CD1c-positive myeloid dendritic cell (primary cell): ENCODE measurements at regions not wholly inside any gene's neighbourhood (a gene's known extent, or its start where the extent isn't known, plus 50 kb on each side); places are given as distances from the start of the nearest gene placed in this dataset.

ENCODE experiments used
- DNase-seq: peaks from one replicate; pipeline ENCODE4 v3.0.0-alpha.2; 2016; ENCODE audit errors: extremely low spot score

DNA sequence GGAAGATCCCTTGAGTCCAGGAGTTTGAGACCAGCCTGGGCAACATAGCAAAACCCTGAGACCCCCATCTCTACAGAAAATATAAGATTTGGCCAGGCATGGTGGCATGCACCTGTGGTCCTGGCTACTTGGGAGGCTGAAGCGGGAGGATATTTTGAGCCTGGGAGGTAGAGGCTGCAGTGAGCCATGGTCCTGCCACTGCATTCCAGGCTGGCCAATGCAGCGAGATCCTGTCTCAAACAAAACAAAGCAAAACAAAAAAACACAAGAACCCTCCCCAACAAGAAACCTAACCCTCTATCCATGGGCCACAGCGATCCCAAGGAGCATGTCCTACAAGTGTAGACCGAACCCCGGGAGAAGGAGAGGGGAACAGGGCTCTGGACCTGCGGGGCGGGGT, 133.3 kb downstream of the MGAT5B start:
- no peak for DNase-seq

DNA sequence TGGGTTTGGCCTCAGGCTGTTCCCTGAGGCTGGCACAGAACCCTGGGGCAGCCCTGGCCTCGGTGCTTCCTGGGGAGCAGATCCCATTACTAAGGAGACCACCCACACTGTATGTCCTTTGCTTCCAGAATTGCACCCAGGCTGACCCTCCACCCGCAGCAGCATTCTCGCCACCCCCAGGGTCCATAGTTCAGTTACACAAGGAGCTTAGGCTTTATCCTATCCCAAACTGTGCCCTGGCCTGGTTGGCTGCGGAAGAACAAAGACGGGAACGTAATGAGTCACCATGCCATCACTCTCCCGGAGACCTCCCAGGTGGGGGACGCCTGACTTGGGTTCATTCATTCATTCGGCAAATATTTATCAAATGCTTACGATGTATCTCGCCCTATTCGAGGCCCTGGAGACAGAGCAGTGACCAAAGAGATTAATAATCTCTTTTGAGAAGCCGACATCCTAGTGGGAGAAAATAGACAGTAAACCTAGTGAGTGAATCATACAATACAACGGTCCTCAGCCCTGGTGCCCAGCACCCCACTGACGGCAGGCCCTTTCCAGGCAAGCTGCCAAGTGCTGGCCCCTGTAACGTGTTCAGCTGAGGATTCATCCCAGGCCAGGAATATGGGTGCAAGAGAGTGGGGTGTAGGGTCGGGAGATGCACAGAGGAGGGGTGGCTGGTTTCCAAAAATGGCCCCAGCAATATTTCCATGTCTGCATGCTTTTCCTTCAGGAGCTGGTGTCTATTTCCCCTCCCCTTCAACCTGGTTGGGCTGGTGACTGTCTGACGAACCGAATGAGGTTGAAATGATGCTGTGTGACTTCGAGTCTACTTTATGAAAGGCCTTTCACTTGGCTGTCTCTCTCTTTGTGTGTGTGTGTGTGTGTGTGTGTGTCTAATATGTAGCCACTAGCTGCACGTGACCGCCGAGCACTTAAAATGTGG, 134.2 kb downstream of the MGAT5B start:
- no peak for DNase-seq

DNA sequence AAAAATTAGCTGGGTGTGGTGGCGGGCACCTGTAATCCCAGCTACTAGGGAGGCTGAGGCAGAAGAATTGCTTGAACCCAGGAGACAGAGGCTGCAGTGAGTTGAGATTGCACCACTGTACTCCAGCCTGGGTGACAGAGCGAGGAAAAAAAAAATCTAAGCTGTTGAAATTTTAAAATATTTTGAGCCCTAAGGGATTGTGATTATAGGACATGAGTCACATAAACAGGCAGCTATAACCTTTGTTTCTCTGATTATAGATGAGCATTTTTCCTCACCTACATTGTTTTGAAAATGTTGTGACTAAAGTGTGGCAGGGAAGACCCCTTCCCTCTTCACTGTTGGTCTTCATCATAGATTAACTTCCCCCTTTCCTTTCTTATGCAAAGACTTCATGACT, 135.5 kb downstream of the MGAT5B start:
- no peak for DNase-seq

DNA sequence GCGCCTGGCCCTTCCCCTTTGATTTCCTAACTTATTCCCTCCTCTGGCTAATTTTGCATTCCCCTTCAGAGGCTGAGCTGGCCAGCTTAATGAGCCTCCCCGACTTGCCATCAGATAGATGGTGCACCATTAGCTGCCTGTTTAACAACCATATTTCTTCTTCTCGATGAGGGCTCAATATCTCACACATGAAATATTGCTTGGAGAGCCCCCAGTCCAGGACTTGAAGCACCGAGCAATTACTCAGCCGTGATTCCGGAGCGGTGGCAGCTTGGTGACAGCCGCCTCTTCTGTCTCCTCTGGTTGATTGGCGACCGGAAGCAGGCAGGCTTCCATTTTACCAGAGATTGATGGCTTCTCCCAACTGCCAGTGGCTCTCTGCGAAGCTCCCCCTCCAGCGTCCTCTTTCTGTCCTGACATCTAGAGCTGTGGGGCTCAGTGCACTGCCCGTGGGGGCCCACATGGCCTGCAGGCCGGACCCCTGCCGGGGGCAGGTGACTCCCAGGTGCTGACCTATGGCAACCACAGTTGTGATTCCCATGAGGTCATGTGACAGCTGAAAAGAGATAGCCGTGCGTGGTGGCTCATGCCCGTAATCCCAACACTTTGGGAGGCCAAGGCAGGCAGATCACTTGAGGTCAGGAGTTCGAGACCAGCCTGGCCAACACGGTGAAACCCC, 133.7 kb upstream of the SEC14L1 start:
- DNase-seq: no peak

DNA sequence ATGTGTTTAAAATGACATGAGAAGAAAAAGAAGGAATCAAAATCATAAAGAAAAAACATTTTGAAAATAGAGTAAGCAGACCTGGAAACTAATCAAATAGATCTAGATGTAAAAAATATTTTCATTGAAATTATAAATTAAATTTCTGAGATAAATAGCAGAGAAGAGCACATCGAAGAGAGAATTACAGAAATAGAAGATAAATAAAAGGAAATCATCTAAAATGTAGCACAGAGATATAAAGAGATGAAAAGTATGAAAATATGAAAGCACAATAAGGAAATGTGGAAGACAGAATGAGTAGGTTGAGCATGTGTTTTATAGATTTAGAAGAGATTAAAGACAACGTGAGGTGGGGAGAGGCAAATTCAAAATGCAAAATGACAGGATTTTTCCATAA, 130.9 kb upstream of the SEC14L1 start:
- no peak for DNase-seq

DNA sequence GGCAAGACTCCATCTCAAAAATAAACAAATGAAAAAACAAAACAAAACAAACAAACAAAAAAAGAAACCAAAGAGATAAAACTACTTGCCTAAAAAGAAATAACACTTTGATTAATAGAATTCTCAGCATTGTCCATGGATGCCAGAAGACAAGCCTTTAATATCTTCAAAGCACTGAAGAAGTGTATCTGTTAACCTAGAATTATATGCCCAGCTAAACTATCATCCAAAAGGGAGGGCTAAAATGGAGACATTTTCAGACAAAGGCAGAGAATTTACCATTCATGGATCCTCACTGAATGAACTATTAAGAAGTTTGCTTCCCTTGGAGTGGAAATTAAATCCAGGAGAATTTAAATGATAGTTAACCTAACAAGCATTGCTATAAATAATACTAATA, 130.1 kb upstream of the SEC14L1 start:
- DNase-seq: no peak

DNA sequence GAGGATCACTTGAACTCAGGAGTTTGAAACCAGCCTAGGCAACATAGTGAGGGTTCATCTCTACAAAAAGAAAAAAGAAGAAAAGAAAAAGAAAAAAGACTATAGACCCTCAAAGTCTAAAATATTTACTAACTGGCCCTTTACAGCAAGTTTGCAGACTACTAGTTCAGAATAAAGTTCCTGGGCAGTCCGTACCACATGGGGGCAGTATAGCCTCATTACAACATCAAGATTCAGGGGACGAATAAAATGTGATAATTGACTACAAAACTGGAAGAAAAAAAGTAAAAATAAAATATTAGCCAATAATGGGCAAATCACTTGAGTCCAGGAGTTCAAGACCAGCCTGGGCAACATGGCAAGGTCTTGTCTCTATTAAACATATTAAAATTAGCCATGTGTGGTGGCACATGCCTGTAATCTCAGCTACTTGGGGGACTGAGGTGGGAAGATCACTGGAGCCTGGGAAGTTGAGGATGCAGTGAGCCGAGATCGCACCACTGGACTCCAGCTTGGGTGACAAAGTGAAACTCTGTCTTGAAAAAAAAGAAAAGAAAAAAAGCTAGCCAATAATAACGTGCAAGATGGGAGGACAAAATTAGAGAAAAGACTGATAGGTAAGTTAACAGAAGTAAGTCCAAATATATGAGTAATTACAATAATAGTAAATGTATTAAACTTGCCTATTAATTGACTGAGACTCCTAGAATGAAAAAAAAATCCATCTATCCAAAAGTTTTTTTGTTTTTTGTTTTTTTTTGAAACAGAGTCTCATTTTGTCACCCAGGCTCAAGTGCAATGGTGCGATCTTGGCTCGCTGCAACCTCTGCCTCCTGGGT, 129.4 kb upstream of the SEC14L1 start:
- DNase-seq: peak; percentile 51

DNA sequence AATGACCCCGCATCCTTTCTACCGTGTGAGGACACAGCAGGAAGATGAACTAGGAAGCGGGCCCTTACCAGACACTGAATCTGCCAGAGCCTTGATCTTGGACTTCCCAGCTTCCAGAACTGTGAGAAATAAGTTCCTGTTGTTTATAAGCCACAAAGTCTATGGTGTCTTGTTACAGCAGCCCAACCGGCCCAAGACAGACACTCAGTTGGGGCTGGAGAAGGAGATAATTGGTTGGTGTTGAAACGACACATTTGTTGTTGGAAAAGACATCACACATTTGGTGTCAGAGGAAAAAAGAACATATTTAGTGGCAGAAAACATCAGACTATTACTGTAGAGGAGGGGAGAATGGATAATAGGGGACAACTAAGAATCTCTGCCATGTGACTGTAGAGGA, 122.3 kb upstream of the SEC14L1 start:
- no peak for DNase-seq

DNA sequence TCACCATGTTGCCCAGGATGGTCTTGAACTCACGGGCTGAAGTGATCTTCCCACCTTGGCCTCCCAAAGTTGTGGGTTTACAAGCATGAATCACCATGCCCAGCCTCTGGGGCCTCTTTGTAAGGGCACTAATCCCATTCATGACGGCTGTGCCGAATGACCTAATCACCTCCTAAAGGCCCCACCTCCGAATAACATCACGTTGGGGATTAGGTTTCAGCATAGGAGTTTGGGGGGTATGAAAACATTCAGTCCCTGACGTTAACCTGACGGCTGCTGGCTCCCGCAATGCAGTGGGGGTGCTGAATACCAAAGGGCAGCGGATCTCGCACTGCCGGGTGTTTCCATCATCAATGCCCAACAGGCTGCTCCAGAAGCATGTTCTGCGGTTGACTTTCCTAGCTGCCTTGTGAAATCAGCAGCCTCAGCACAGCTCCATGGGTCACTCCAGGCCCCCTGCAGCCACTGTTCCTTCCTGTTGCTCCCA, 120.8 kb upstream of the SEC14L1 start:
- DNase-seq: no peak

DNA sequence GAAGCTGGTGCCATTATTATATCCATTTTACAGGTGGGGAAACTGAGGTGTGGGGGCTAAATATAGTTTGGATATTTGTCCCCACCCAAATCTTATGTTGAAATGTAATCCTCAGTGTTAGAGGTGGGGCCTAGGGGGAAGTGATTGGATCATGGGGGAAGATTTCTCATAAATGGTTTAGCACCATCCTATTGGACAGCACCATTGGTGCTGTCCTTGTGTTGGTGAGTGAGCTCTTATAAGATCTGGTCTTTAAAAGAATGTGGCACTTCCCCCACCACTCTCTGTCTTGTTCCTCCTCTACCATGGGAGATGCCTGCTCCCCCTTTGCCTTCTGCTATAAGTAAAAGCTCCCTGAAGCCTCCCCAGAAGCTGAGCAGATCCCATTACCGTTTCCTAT, 119.8 kb upstream of the SEC14L1 start:
- no peak for DNase-seq

DNA sequence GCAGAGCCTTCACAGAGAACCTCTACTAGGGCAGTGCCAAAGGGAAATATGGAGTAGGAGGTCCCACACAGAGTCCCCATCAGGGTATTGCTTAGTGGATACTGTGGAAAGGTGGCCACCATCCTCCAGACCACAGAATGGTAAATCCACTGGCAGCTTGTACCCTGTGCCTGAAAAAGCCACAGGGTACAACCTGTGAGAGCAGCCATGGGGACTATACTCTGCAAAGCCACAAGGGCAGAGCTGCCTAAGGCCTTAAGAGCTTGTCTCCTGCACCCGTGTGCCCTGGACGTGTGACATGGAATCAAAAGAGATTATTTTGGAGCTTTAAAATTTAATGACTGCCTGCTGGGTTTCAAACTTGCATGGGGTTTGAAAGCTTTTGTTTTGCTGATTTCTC, 118.0 kb upstream of the SEC14L1 start:
- no peak for DNase-seq

DNA sequence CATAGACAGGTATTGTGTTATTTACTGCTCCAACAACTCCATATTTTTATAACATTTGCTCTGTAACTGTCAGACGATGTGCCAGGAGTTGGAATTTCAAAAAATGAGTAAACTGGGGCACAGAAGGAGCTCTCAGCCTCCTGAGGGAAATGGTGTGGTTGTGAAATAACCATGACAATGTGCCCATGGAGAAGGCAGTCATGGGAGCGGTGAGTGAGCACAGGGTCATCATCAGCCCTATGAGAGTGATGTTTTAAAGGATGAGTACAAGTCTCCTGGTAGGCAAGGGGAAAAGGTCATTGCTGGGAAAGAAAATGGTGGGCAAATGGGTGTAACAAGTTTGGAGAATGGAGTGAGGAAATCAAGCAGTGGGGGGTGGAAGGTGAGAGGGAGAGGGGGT, 115.0 kb upstream of the SEC14L1 start:
- no peak for DNase-seq

DNA sequence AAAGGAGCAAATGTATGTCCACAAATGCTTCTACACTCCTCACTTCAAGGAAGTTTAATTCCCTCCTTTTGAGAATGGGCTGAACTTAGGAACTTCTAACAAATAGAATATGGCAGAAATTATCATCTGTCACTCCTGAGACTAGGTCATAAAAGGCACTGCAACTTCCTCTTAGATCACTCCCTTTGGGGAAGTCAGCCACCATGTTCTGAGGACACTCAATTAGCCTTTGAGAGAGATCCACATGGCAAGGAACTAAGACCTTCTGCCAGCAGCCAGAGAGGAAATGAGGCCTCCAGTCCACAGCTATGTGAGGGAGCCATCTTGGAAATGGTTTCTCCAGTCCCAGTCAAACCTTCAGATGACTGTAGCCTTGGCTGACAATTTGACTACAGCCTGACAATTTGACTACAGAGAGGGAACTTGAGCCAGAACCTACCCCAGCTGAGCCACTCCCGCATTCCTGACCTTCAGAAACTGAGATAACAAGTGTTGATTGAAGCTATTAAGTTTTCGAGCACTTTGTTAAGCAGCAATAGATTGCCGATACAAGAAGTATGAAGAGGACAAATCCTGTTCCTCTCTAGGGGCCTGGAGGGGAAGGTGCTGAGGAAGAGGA, 113.4 kb upstream of the SEC14L1 start:
- DNase-seq: peak; percentile 5

DNA sequence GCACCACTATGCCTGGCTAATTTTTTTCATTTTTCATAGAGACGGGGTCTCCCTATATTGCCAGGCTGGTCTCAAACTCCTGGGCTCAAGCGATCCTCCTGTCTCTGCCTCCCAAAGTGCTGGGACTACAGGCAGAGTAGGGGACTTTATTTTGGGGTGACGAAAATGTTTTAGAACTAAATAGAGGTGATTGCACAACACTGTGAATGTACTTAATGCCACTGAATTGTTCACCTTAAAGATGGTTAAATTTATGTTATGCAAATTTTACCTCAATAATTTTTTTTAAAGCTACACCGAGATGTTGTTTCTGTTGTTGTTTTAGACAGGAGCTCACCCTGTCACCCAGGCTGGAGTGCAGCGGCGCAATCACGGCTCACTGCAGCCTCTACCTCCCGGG, 111.9 kb upstream of the SEC14L1 start:
- no peak for DNase-seq

DNA sequence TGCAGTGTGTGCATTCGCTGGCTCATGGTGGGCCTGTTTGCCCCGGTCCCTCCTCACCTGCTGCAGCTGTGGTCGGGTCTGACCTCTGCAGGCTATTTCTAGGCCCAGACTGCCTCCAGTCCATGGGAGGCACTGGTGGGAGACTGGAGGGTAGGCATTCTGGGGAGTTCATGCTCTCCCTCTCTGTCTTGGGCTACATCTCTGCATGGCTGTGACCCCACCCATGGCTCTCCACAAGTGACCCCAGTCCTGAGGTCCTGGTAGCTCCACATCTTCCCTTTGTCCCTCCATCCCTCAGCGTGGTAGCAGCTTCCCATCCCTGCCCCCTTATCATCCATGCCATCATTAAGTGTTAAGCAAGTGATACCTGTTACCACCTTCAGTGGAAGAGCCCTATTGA, 107.8 kb upstream of the SEC14L1 start:
- DNase-seq: no peak

DNA sequence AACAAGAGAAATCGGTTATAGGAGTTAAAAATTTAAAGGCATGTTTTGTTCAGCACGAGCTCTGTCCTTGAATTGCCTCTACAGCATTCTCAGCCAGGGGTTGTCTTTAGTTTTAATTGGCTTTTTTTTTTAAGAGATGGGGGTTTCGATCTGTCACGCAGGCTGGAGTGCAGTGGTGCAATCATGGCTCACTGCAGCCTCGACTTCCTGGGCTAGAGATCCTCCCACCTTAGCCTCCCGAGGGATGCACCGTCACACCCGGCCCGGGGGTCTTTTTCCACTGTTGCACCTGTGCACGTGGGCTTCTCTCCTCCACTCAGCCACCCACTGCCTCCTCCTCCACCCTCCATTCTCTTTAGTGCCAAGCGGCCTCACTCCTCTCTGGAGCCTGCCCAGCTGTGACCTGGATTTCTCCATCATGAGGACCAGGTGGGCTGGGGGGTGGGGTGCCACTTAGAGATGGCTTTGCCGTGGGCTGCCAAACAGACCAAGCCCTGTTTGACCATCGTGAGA, 106.8 kb upstream of the SEC14L1 start:
- no peak for DNase-seq

DNA sequence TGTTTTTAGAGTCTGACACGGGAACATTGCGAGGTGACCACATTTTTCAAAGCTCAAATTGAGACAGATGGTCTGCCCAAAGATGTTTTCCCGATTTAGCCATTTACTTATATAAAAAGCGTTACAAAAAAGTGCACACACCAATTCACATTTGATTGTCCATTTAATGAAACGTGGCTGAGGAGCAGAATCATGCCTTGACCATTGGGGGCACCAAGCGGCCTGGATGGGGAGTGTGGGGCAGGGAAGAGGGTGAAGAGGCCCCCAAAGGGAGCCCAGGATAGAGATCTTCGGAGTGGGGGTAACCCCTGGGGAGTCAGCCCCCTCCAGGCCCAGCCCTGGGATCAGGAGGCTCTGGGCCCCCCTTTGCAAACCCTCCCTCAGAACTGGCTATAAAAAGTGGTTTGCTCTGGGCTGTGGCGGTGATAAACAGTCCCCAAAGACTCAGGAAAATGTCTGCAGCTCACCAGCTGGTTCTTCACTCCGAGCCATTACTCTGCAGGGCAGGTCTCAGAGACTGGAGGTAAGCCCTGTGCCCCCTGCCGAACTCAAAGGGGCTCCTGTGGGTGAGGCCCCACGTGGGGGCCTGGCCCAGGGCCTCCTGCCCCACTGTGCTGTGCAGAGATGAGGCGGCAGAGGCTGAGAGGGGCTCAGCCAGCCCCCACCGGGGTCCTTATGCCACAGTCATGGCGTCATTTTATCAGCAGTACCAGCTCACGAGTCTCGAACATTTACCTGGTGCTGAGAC, 105.9 kb upstream of the SEC14L1 start:
- no peak for DNase-seq

DNA sequence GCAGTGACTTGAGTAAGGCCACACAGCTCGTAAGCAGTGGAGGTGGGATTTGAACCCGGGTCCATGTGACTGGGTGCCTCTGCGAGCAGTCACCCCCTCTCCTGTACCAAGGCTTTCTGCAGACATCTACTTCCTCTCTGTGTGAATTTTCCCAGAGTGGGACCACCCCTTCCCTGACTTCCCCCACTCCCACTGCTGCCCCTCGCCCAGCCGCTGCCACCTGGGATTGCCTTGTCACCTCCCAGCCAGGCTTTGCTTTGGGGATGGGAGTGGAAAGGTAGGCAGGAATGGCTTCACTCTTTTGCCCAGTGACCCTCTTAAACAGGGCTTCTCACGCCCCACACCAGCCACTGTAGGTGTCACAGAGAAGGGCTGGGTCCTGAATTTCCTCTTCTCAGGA, 105.2 kb upstream of the SEC14L1 start:
- no peak for DNase-seq

DNA sequence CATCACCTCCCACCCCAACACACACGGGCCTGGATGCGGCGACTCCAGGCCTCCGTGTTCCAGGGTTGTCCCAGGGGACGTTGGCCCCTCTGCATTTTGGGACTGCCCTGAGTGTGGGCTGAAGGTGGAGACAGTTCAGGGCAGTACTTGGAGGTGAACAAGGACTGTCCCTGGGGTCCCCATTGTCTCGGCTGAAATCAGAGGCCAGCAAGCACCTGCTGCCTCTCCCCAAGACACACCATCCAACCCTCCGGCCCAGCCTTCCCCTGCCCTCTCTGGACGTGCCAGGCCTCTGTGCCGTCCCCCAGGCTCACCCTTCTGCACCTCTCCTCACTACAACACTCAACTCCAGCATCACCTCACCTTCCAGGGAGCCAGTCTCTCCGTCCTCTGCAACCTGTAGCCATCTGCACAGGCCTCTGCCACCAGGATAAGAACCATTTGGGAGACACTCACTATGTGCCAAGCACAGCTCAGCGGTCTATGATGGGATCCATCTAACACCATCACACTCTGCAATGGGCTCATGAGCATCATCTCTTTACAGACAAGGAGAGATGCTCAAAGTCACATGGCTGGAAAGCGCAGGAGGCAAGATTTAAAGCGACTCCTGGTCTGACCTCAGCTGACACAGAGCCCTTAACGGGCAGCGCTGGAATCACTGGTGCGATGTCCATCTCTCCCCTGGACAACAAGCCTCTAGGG, 104.5 kb upstream of the SEC14L1 start:
- no peak for DNase-seq

DNA sequence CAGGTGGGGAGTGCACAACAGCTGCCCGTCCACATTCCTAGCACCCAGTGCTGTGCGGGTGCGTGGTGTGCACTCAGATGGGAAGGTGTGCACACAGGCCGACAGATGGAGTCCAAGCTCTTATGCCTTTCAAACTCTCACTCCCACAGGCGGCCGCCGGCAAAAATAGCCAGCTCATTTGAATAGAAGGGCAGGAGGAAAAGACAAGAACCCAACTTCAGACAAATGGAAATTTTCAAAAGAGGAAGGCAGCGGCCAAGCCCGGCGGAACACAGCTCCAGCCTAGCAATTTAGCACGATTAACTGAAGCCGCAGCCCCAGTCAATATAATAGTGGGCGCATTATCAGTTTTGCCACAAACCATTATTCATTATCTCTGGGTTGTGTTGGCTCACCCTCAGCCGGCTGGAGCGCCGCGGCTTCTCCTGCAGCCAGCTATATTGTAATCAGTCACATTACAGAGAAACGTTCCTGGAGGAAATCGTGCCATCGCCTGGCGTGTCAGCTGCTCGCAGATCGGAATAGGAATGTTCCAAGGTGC, 103.9 kb upstream of the SEC14L1 start:
- DNase-seq: peak; percentile 3
